B cell (primary cell): ENCODE measurements at regions not wholly inside any gene's neighbourhood (a gene's known extent, or its start where the extent isn't known, plus 50 kb on each side); places are given as distances from the start of the nearest gene placed in this dataset.

ENCODE experiments used
- ATAC-seq: fragments of 200-7000 bp; cut with Tn5 transposase; one replicate; pipeline ENCODE4 v1.10.0; 2021; ENCODE audit warnings: low read depth, mild to moderate bottlenecking, moderate number of reproducible peaks, moderate library complexity
- CTCF ChIA-PET: fragments of 350-600 bp; sonication (Branson Sonifier 250); formaldehyde crosslinking; loops from one replicate; lab custom pipeline; 2021; ENCODE audit warnings: antibody characterized with exemption, inconsistent platforms; lab: Charles Lee
- POLR2A ChIA-PET: fragments of 350-600 bp; sonication (Branson Sonifier 250); formaldehyde crosslinking; loops from one replicate; lab custom pipeline; 2021; ENCODE audit warnings: antibody characterized with exemption; lab: Charles Lee
- DNase-seq: peaks from one replicate; pipeline ENCODE4 v3.0.0; 2013
- H2AFZ ChIP-seq: 2 replicates; pipeline ENCODE4 v1.6.1; 2012; ENCODE audit warnings: mild to moderate bottlenecking, low read depth, low read length; ENCODE audit not compliant: insufficient read depth, poor library complexity, severe bottlenecking
- H3K27ac ChIP-seq, 2 donors: 1 replicate in 1 of 2; 2 replicates in 1 of 2; pipeline ENCODE4 v1.5.1; 2012 to 2013; ENCODE audit warnings: low read length in 2 of 2, mild to moderate bottlenecking in 2 of 2, moderate library complexity in 1 of 2
- H3K27me3 ChIP-seq, 4 experiments: fragments of 200-600 bp in 1 of 4; sonication (generic) in 1 of 4; replicated peaks in 1 of 4; 1 replicate in 2 of 4; 2 replicates in 2 of 4; pipeline versions ENCODE4 v1.6.1 to v1.7.0; 2013 to 2016; ENCODE audit warnings: low read length in 3 of 4, mild to moderate bottlenecking in 2 of 4, mixed read lengths in 1 of 4, moderate library complexity in 1 of 4; ENCODE audit not compliant: insufficient read depth in 4 of 4, control insufficient read depth in 3 of 4; ENCODE audit errors: control extremely low read depth in 1 of 4
- H3K36me3 ChIP-seq, 2 experiments: replicated peaks in 1 of 2; 1 replicate in 1 of 2; 2 replicates in 1 of 2; pipeline versions ENCODE4 v1.6.1 to v1.7.1; 2013; ENCODE audit warnings: low read length in 1 of 2; ENCODE audit not compliant: insufficient read depth in 2 of 2, control insufficient read depth in 1 of 2; ENCODE audit errors: control extremely low read depth in 1 of 2, extremely low read depth in 1 of 2
- H3K4me1 ChIP-seq, 2 donors: fragments of 200-600 bp in 1 of 2; sonication (generic) in 1 of 2; 1 replicate in 1 of 2; 2 replicates in 1 of 2; pipeline versions ENCODE4 v1.5.1 to v1.6.1; 2013 to 2017; ENCODE audit warnings: low read length in 2 of 2; ENCODE audit not compliant: control insufficient read depth in 2 of 2, insufficient read depth in 2 of 2
- H3K4me2 ChIP-seq: replicated peaks from 2 replicates; pipeline ENCODE3; 2012; ENCODE audit warnings: mild to moderate bottlenecking, low read depth, low read length; ENCODE audit not compliant: poor library complexity, severe bottlenecking
- H3K4me3 ChIP-seq, 5 experiments: fragments of 200-600 bp in 1 of 5; sonication (generic) in 1 of 5; 1 replicate in 3 of 5; 2 replicates in 2 of 5; pipeline versions ENCODE4 v1.5.1 to v1.7.0; 2011 to 2016; ENCODE audit warnings: low read length in 4 of 5, mild to moderate bottlenecking in 4 of 5, low read depth in 2 of 5, control low read depth in 1 of 5, moderate library complexity in 1 of 5; ENCODE audit not compliant: insufficient read depth in 1 of 5; ENCODE audit errors: control extremely low read depth in 1 of 5, extremely low read depth in 1 of 5
- H3K79me2 ChIP-seq: fragments of 200-600 bp; sonication (generic); one replicate; pipeline ENCODE4 v1.6.0; 2016; ENCODE audit warnings: low read length; ENCODE audit not compliant: control insufficient read depth, insufficient read depth
- H3K9ac ChIP-seq: fragments of 200-600 bp; sonication (generic); 2 replicates; pipeline ENCODE4 v1.6.1; 2017; ENCODE audit warnings: mild to moderate bottlenecking, low read length, moderate library complexity
- H3K9me3 ChIP-seq, 3 donors: one replicate each; pipeline versions ENCODE4 v1.6.1 to v1.7.1; 2013; ENCODE audit warnings: low read length in 2 of 3; ENCODE audit not compliant: control insufficient read depth in 2 of 3, insufficient read depth in 1 of 3; ENCODE audit errors: control extremely low read depth in 1 of 3
- H4K20me1 ChIP-seq: 2 replicates; pipeline ENCODE4 v1.6.0; 2012; ENCODE audit warnings: mild to moderate bottlenecking, low read length; ENCODE audit not compliant: insufficient read depth, control insufficient read depth, poor library complexity, severe bottlenecking
- H3K27ac Mint-ChIP-seq: one replicate; pipeline ENCODE4 v1.8.0; 2021; ENCODE audit warnings: mixed read lengths
- H3K27me3 Mint-ChIP-seq: one replicate; pipeline ENCODE4 v1.8.0; 2021; ENCODE audit warnings: mixed read lengths
- H3K4me1 Mint-ChIP-seq: one replicate; pipeline ENCODE4 v1.8.0; 2021; ENCODE audit warnings: mixed read lengths
- H3K4me3 Mint-ChIP-seq: one replicate; pipeline ENCODE4 v1.8.0; 2021; ENCODE audit warnings: mixed read lengths
- H3K9me3 Mint-ChIP-seq: one replicate; pipeline ENCODE4 v1.8.0; 2022; ENCODE audit warnings: mixed read lengths; ENCODE audit not compliant: insufficient read depth
- CTCF ChIP-seq: fragments of 200-600 bp; IDR thresholded peaks from one replicate; pipeline ENCODE4 v1.8.0; 2022; ENCODE audit warnings: antibody characterized with exemption, mild to moderate bottlenecking
- EZH2 ChIP-seq: IDR thresholded peaks from 2 replicates; pipeline ENCODE4 v1.6.1; 2012; ENCODE audit warnings: borderline replicate concordance, low read depth, mild to moderate bottlenecking, moderate library complexity, low read length; ENCODE audit not compliant: insufficient read depth, poor library complexity, severe bottlenecking
- WGBS: methylation state at CpG from one replicate; pipeline ENCODE4 v1.1.5; 2013; ENCODE audit warnings: missing lambda C conversion rate; ENCODE audit not compliant: insufficient coverage; 5-methylcytosine and 5-hydroxymethylcytosine counted together
- intact Hi-C: fragments of 100-400 bp; cut with micrococcal nuclease; formaldehyde crosslinking; loops from one replicate; pipeline ENCODE4 v1.10.0; 2022

GRCh38 chr2:175476374-175476773 lies 294.9 kb upstream of the ATP5MC3 start:
- no peak overlapping the region for H3K27ac Mint-ChIP-seq
- POLR2A ChIA-PET, result no interaction called here
- ATAC-seq (no peak), DNase-seq (no peak)
- Histone ChIP-seq H3K79me2 (no peaks in the 10 kb centered on the region), H2AFZ (no peak overlapping the region), H3K36me3 (no peaks in the 10 kb centered on the region), H3K9ac (no peak overlapping the region), H4K20me1 (no peaks in the 10 kb centered on the region), H3K9me3 (no peaks in the 10 kb centered on the region), H3K4me2 (no peak overlapping the region), H3K27ac (no peak overlapping the region), H3K4me1 (no peaks in the 10 kb centered on the region), H3K4me3 (no peak overlapping the region), H3K27me3 (no peaks in the 10 kb centered on the region)
- H3K4me1 Mint-ChIP-seq, result no peaks in the 10 kb centered on the region
- H3K9me3 Mint-ChIP-seq, result no peaks in the 10 kb centered on the region
- TF ChIP-seq CTCF, result no peak
- no peak for TF ChIP-seq EZH2
- no peaks in the 10 kb centered on the region for H3K27me3 Mint-ChIP-seq
- CTCF ChIA-PET, result no interaction called here
- intact Hi-C loops, result no loop called here
- H3K4me3 Mint-ChIP-seq, result no peak overlapping the region
- WGBS, result no CpG with 5 or more reads among the region's 1 CpG

GRCh38 chr2:175475130-175475529 lies 293.6 kb upstream of the ATP5MC3 start:
- Mint-ChIP-seq H3K4me3 (no peak overlapping the region), H3K9me3 (no peaks in the 10 kb centered on the region), H3K27me3 (no peaks in the 10 kb centered on the region), H3K27ac (no peak overlapping the region), H3K4me1 (no peaks in the 10 kb centered on the region)
- POLR2A ChIA-PET, result no interaction called here
- WGBS, result 95% methylated on average over 4 of the region's 6 CpGs
- intact Hi-C loops, result no loop called here
- no peak overlapping the region for H3K4me3 ChIP-seq
- no peaks in the 10 kb centered on the region for H3K79me2 ChIP-seq
- H4K20me1 ChIP-seq, result no peaks in the 10 kb centered on the region
- ATAC-seq (no peak), DNase-seq (no peak)
- no peak overlapping the region for H3K27ac ChIP-seq
- H3K9ac ChIP-seq, result no peak overlapping the region
- CTCF ChIA-PET, result no interaction called here
- H2AFZ ChIP-seq, result no peak overlapping the region
- H3K27me3 ChIP-seq, result no peaks in the 10 kb centered on the region
- no peak overlapping the region for H3K4me2 ChIP-seq
- no peaks in the 10 kb centered on the region for H3K4me1 ChIP-seq
- TF ChIP-seq CTCF (no peak), EZH2 (no peak)
- H3K9me3 ChIP-seq, result no peaks in the 10 kb centered on the region
- no peaks in the 10 kb centered on the region for H3K36me3 ChIP-seq
